Omental fat pad (tissue), 3 donors: ENCODE measurements at regions not wholly inside any gene's neighbourhood (a gene's known extent, or its start where the extent isn't known, plus 50 kb on each side); places are given as distances from the start of the nearest gene placed in this dataset.

Experiments used
- ATAC-seq: fragments of 150-250 bp; one replicate; pipeline ENCODE4 v1.9.1; 2016; ENCODE audit warnings: mild to moderate bottlenecking, moderate library complexity; ENCODE audit not compliant: low FRiP score
- DNase-seq: peaks from one replicate; pipeline ENCODE4 v3.0.0-alpha.2; 2019; ENCODE audit warnings: low spot score
- TF ChIP-seq, protein P1 (sequence below), 3 donors: fragments of 450-650 bp; IDR thresholded peaks; one replicate each; pipeline ENCODE4 v1.5.1; 2016 to 2017; ENCODE audit warnings: antibody characterized with exemption in 3 of 3, mild to moderate bottlenecking in 3 of 3, moderate library complexity in 2 of 3

- ATAC-seq: no peak
- DNase-seq: no peak
- TF ChIP-seq, protein P1, sequence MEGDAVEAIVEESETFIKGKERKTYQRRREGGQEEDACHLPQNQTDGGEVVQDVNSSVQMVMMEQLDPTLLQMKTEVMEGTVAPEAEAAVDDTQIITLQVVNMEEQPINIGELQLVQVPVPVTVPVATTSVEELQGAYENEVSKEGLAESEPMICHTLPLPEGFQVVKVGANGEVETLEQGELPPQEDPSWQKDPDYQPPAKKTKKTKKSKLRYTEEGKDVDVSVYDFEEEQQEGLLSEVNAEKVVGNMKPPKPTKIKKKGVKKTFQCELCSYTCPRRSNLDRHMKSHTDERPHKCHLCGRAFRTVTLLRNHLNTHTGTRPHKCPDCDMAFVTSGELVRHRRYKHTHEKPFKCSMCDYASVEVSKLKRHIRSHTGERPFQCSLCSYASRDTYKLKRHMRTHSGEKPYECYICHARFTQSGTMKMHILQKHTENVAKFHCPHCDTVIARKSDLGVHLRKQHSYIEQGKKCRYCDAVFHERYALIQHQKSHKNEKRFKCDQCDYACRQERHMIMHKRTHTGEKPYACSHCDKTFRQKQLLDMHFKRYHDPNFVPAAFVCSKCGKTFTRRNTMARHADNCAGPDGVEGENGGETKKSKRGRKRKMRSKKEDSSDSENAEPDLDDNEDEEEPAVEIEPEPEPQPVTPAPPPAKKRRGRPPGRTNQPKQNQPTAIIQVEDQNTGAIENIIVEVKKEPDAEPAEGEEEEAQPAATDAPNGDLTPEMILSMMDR (IDR thresholded peaks at IDR 0.05): no peak
These were observed 1330.5 kb upstream of the PABPC4L start for GRCh38 chr4:135532132-135532531.

DNA sequence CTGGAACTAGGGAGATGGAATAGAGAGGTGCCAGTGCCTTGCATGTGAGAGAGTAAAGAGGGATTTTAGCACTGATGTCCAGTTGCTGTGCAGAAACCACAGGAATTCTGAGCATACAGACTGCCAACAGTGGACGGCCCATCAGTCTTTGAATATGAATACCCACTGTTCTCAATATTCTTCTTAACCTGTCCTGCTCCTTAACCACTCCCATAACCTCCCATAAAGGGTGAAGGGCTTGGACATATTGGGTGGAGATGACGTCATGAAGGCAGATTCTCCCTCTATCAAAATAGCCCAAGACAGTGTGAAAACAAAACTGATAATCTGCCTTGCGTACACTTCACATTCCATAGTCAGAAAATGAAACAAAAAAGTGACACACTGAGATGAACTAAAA lies 1313.7 kb upstream of the PABPC4L start:
- DNase-seq (no peak), ATAC-seq (no peak)
- TF ChIP-seq, protein P1 (IDR thresholded peaks at IDR 0.05): no peak

DNA sequence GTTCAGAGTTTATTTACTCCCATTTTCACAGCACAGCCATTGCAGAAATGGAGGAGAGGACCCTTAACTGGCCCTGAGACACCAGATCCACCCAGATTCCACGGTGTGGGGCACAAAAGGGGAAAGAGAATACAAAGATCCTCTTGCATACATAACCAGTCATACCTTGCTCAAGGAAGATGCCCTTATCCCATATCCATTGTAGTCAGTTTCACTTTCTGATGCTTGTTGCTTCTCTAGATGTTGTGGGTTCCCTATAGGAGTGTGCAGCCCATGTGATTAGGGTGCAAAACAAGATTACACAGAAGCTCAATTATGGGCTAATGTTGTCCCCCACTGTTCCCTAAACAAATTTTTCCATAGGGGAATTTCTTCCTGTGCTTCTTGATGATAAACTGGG lies 1309.0 kb upstream of the PABPC4L start:
- ATAC-seq: no peak
- TF ChIP-seq, protein P1 (IDR thresholded peaks at IDR 0.05): no peak
- DNase-seq: no peak

- no peak for DNase-seq
- ATAC-seq: no peak
- TF ChIP-seq, protein P1 (IDR thresholded peaks at IDR 0.05): no peak
These were observed 1306.6 kb upstream of the PABPC4L start for GRCh38 chr4:135508006-135508714.

GRCh38 chr4:135497563-135498152 lies 1296.1 kb upstream of the PABPC4L start:
- TF ChIP-seq, protein P1 (IDR thresholded peaks at IDR 0.05): no peak
- ATAC-seq (no peak), DNase-seq (no peak)

DNA sequence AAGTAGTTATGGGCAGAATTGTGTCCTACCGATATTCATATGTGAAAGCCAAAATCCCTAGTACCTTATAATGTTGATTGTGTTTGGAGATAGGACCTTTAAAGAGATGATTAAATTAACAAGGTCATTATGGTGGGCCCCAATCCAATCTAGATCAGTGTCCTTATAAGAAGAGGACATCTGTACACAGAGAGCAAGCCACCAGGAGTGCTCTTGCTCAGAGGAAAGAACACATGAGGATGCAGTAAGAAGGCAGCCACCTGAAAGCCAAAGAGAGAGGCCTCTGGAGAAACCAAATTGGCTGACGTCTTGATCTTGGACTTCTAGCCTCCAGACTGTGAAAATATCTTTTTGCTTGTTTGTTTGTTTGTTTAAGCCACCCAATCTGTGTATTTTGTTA lies 1290.8 kb upstream of the PABPC4L start:
- TF ChIP-seq, protein P1 (IDR thresholded peaks at IDR 0.05): no peak
- DNase-seq (no peak), ATAC-seq (no peak)

DNA sequence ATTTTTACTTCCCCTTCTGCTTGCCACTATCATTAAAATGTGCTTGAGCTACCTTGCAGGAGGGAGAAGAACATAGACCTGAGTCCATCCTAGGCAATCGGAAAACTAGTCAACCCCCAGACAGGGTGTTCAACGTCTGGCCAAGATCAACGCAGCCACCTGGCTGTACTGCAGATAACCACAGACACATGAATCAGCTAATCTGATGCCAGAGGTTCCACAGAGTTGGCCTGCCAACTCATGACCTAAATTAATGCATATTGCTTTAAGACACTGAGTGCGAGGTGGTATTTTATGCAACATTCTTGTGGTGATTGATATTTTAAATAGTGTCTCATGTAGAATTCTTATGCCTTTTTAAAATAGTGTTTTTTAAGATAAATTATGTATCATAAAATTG lies 1283.8 kb upstream of the PABPC4L start:
- TF ChIP-seq, protein P1 (IDR thresholded peaks at IDR 0.05): no peak
- DNase-seq: no peak
- ATAC-seq: no peak
